Astrocyte (in vitro differentiated cells and primary cell): ENCODE measurements at regions not wholly inside any gene's neighbourhood (a gene's known extent, or its start where the extent isn't known, plus 50 kb on each side); places are given as distances from the start of the nearest gene placed in this dataset.

ENCODE experiments used
- DNase-seq: peaks from one replicate; pipeline ENCODE4 v3.0.0-alpha.2; 2010; ENCODE audit warnings: low read depth
- FAIRE-seq: peaks from 2 replicates; lab custom pipeline; 2011; peaks lifted over from hg19 to GRCh38; lab: Jason Lieb, UNC
- H2AFZ ChIP-seq: 2 replicates; pipeline ENCODE4 v1.6.0; 2012; ENCODE audit warnings: low read depth, low read length, inconsistent platforms
- H3K27ac ChIP-seq: 2 replicates; pipeline ENCODE4 v1.5.1; 2011; ENCODE audit warnings: low read depth, low read length, inconsistent platforms
- H3K27me3 ChIP-seq: 2 replicates; pipeline ENCODE4 v1.6.0; 2011; ENCODE audit warnings: low read length, inconsistent platforms; ENCODE audit not compliant: insufficient read depth
- H3K36me3 ChIP-seq: 2 replicates; pipeline ENCODE4 v1.5.1; 2011; ENCODE audit warnings: low read length, inconsistent platforms; ENCODE audit not compliant: insufficient read depth
- H3K4me1 ChIP-seq: 2 replicates; pipeline ENCODE4 v1.5.1; 2011; ENCODE audit warnings: low read length, inconsistent platforms; ENCODE audit not compliant: insufficient read depth
- H3K4me2 ChIP-seq: 2 replicates; pipeline ENCODE4 v1.6.0; 2012; ENCODE audit warnings: low read length, inconsistent platforms
- H3K4me3 ChIP-seq: 2 replicates; pipeline ENCODE4 v1.5.1; 2011; ENCODE audit warnings: low read depth, mild to moderate bottlenecking, low read length, inconsistent platforms; ENCODE audit not compliant: insufficient read depth
- H3K79me2 ChIP-seq: 2 replicates; pipeline ENCODE4 v1.6.0; 2012; ENCODE audit warnings: mild to moderate bottlenecking, low read length, inconsistent platforms; ENCODE audit not compliant: insufficient read depth
- H3K9ac ChIP-seq: 2 replicates; pipeline ENCODE4 v1.6.0; 2012; ENCODE audit warnings: mild to moderate bottlenecking, low read length, inconsistent platforms
- H3K9me3 ChIP-seq: 2 replicates; pipeline ENCODE4 v1.5.1; 2012; ENCODE audit warnings: low read depth, mild to moderate bottlenecking, low read length, inconsistent platforms; ENCODE audit not compliant: insufficient read depth
- H4K20me1 ChIP-seq: 2 replicates; pipeline ENCODE4 v1.6.0; 2012; ENCODE audit warnings: low read length, inconsistent platforms; ENCODE audit not compliant: insufficient read depth
- H3K27ac Mint-ChIP-seq: one replicate; pipeline ENCODE4 v1.8.0; 2021; ENCODE audit warnings: mild to moderate bottlenecking, mixed read lengths; ENCODE audit not compliant: unreplicated experiment
- H3K27me3 Mint-ChIP-seq: one replicate; pipeline ENCODE4 v1.8.0; 2021; ENCODE audit warnings: low read depth, mixed read lengths; ENCODE audit not compliant: unreplicated experiment
- H3K36me3 Mint-ChIP-seq: one replicate; pipeline ENCODE4 v1.8.0; 2021; ENCODE audit warnings: low read depth, mixed read lengths; ENCODE audit not compliant: unreplicated experiment
- H3K4me1 Mint-ChIP-seq: one replicate; pipeline ENCODE4 v1.8.0; 2021; ENCODE audit warnings: low read depth, mixed read lengths; ENCODE audit not compliant: unreplicated experiment
- H3K4me3 Mint-ChIP-seq: one replicate; pipeline ENCODE4 v1.8.0; 2021; ENCODE audit warnings: mild to moderate bottlenecking, moderate library complexity, mixed read lengths; ENCODE audit not compliant: unreplicated experiment
- H3K9me3 Mint-ChIP-seq: one replicate; pipeline ENCODE4 v1.8.0; 2021; ENCODE audit warnings: mild to moderate bottlenecking, mixed read lengths; ENCODE audit not compliant: unreplicated experiment
- CTCF ChIP-seq: IDR thresholded peaks from 2 replicates; pipeline ENCODE4 v1.5.1; 2011; ENCODE audit warnings: low read depth, mild to moderate bottlenecking, inconsistent platforms, low read length, moderate library complexity; ENCODE audit not compliant: insufficient read depth
- EZH2 ChIP-seq: IDR thresholded peaks from 2 replicates; pipeline ENCODE4 v1.6.1; 2012; ENCODE audit warnings: mild to moderate bottlenecking, low read length, inconsistent platforms; ENCODE audit not compliant: insufficient read depth

GRCh38 chr18:78792094-78792493 is 187.5 kb upstream of the SALL3 start:
- Histone ChIP-seq H3K27me3 (no peaks in the 10 kb centered on the region), H3K4me2 (no peak overlapping the region), H4K20me1 (no peaks in the 10 kb centered on the region), H3K27ac (no peak overlapping the region), H2AFZ (no peak overlapping the region), H3K4me3 (no peak overlapping the region), H3K9me3 (peaks cover 18% of the 10 kb centered on the region), H3K4me1 (no peaks in the 10 kb centered on the region), H3K9ac (no peak overlapping the region), H3K79me2 (no peaks in the 10 kb centered on the region), H3K36me3 (no peaks in the 10 kb centered on the region)
- Mint-ChIP-seq H3K4me3 (no peak overlapping the region), H3K9me3 (peaks cover 19% of the 10 kb centered on the region), H3K27ac (no peak overlapping the region), H3K4me1 (no peaks in the 10 kb centered on the region), H3K36me3 (no peaks in the 10 kb centered on the region), H3K27me3 (peaks cover 2% of the 10 kb centered on the region)
- TF ChIP-seq CTCF (no peak), EZH2 (no peak)
- DNase-seq (no peak), FAIRE-seq (no peak)

DNA sequence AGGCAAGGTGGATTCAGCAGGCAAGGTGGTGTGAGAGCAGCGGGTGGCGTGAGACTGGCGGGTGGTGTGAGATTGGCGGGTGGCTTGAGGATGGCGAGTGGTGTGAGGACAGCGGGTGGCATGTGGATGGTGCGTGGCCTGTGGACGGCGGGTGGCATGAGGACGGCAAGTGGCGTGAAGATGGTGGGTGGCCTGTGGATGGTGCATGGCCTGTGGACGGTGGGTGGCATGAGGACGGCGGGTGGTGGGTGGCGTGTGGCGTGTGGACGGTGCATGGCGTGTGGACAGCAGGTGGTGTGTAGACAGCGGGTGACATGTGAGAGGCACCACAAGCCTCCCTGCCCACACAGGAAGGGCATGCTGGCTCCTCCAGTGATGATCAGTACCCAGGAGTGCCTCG is 186.9 kb upstream of the SALL3 start:
- Histone ChIP-seq H3K36me3 (no peaks in the 10 kb centered on the region), H2AFZ (no peak overlapping the region), H3K27me3 (no peaks in the 10 kb centered on the region), H3K9me3 (peaks cover 16% of the 10 kb centered on the region), H4K20me1 (no peaks in the 10 kb centered on the region), H3K4me1 (no peaks in the 10 kb centered on the region), H3K4me2 (no peak overlapping the region), H3K9ac (no peak overlapping the region), H3K27ac (no peak overlapping the region), H3K79me2 (no peaks in the 10 kb centered on the region), H3K4me3 (no peak overlapping the region)
- Mint-ChIP-seq H3K4me3 (no peak overlapping the region), H3K4me1 (no peaks in the 10 kb centered on the region), H3K27ac (no peak overlapping the region), H3K36me3 (no peaks in the 10 kb centered on the region), H3K9me3 (peaks cover 19% of the 10 kb centered on the region), H3K27me3 (peaks cover 2% of the 10 kb centered on the region)
- DNase-seq (no peak), FAIRE-seq (no peak)
- TF ChIP-seq CTCF = no peak
- TF ChIP-seq EZH2 = no peak

- Histone ChIP-seq H3K4me2 (no peak overlapping the region), H3K36me3 (no peaks in the 10 kb centered on the region), H3K9ac (no peak overlapping the region), H3K27me3 (no peaks in the 10 kb centered on the region), H4K20me1 (no peaks in the 10 kb centered on the region), H3K9me3 (peaks cover 16% of the 10 kb centered on the region), H3K79me2 (no peaks in the 10 kb centered on the region), H2AFZ (no peak overlapping the region), H3K4me3 (no peak overlapping the region), H3K4me1 (no peaks in the 10 kb centered on the region), H3K27ac (no peak overlapping the region)
- Mint-ChIP-seq H3K4me3 (no peak overlapping the region), H3K27ac (no peak overlapping the region), H3K27me3 (peaks cover 2% of the 10 kb centered on the region), H3K4me1 (no peaks in the 10 kb centered on the region), H3K36me3 (no peaks in the 10 kb centered on the region), H3K9me3 (peaks cover 19% of the 10 kb centered on the region)
- FAIRE-seq = no peak
- DNase-seq = no peak
- TF ChIP-seq CTCF (no peak), EZH2 (no peak)
These were observed 186.1 kb upstream of the SALL3 start for GRCh38 chr18:78793313-78794070.
